NOMO-1 (cell line): ENCODE measurements at regions not wholly inside any gene's neighbourhood (a gene's known extent, or its start where the extent isn't known, plus 50 kb on each side); places are given as distances from the start of the nearest gene placed in this dataset.
A peak's percentile ranks its signal among the peaks of the same experiment; 100 is the strongest.

Experiments
- DNase-seq, 2 experiments: peaks; one replicate each; lab custom pipeline; 2025; ENCODE audit not compliant: unreplicated experiment in 2 of 2; lab: John Stamatoyannopoulos, UW

- no peak for DNase-seq
Measured at GRCh38 chr21:21605521-21605920, 607.3 kb downstream of the NCAM2 start.

- no peak for DNase-seq
Measured at GRCh38 chr21:21606041-21606440, 607.8 kb downstream of the NCAM2 start.

GRCh38 chr21:21612466-21612865 is 614.3 kb downstream of the NCAM2 start:
- peak in 1 of 2 experiments; percentile 38 for DNase-seq

- no peak for DNase-seq
Measured at GRCh38 chr21:21614966-21615365, 616.8 kb downstream of the NCAM2 start.

GRCh38 chr21:21622460-21623234 is 624.4 kb downstream of the NCAM2 start:
- DNase-seq = no peak

GRCh38 chr21:21624674-21625073 is 626.5 kb downstream of the NCAM2 start:
- no peak for DNase-seq

GRCh38 chr21:21631961-21632360 is 633.8 kb downstream of the NCAM2 start:
- no peak for DNase-seq

- DNase-seq = no peak
Measured at GRCh38 chr21:21632926-21633325, 634.7 kb downstream of the NCAM2 start.

GRCh38 chr21:21661741-21662140 is 663.5 kb downstream of the NCAM2 start:
- DNase-seq = no peak

GRCh38 chr21:21662776-21663175 is 664.6 kb downstream of the NCAM2 start:
- no peak for DNase-seq

GRCh38 chr21:21664871-21665270 is 666.7 kb downstream of the NCAM2 start:
- no peak for DNase-seq

- no peak for DNase-seq
Measured at GRCh38 chr21:21666689-21667088, 668.5 kb downstream of the NCAM2 start.

GRCh38 chr21:21668198-21668597 is 670.0 kb downstream of the NCAM2 start:
- DNase-seq = no peak

GRCh38 chr21:21673959-21674358 is 675.8 kb downstream of the NCAM2 start:
- no peak for DNase-seq

GRCh38 chr21:21675601-21676000 is 677.4 kb downstream of the NCAM2 start:
- DNase-seq = no peak

- DNase-seq = no peak
Measured at GRCh38 chr21:21682172-21682571, 684.0 kb downstream of the NCAM2 start.

GRCh38 chr21:21688889-21689288 is 690.7 kb downstream of the NCAM2 start:
- peak in 1 of 2 experiments; percentile 29 for DNase-seq

GRCh38 chr21:21690068-21690665 is 692.0 kb downstream of the NCAM2 start:
- no peak for DNase-seq

GRCh38 chr21:21712748-21713520 is 714.7 kb downstream of the NCAM2 start:
- no peak for DNase-seq

- no peak for DNase-seq
Measured at GRCh38 chr21:21713651-21714180, 715.5 kb downstream of the NCAM2 start.

GRCh38 chr21:21714426-21714825 is 716.2 kb downstream of the NCAM2 start:
- DNase-seq = no peak
